ENCODE measurements at regions not wholly inside any gene's neighbourhood (a gene's known extent, or its start where the extent isn't known, plus 50 kb on each side); places are given as distances from the start of the nearest gene placed in this dataset.

GRCh38 chr13:90185734-90186133 is 1161.8 kb upstream of the MIR17HG start:
- TF ChIP-seq CTCF (conservative IDR thresholded peaks at IDR 0.05) (no peak), EZH2 (IDR thresholded peaks at IDR 0.05; ENCODE audit: low read depth) (no peak)
